HG02943 (cell line): ENCODE measurements at regions not wholly inside any gene's neighbourhood (a gene's known extent, or its start where the extent isn't known, plus 50 kb on each side); places are given as distances from the start of the nearest gene placed in this dataset.

ENCODE experiments used
- ATAC-seq: cut with Tn5 transposase; IDR thresholded peaks from one replicate; pipeline ENCODE4 v1.9.1; 2021; ENCODE audit warnings: mild to moderate bottlenecking, low read depth, moderate library complexity; ENCODE audit not compliant: unreplicated experiment

- ATAC-seq = no peak
Observed at GRCh38 chr6:1513215-1513780, 96.4 kb upstream of the FOXC1 start.

- ATAC-seq = no peak
Observed at GRCh38 chr6:1514078-1514477, 95.6 kb upstream of the FOXC1 start.

GRCh38 chr6:1515280-1515679, 94.4 kb upstream of the FOXC1 start:
- ATAC-seq = no peak

GRCh38 chr6:1515781-1516180, 93.9 kb upstream of the FOXC1 start:
- no peak for ATAC-seq

- ATAC-seq = no peak
Observed at GRCh38 chr6:1516742-1517520, 92.8 kb upstream of the FOXC1 start.

GRCh38 chr6:1518855-1519254, 90.9 kb upstream of the FOXC1 start:
- ATAC-seq = no peak

GRCh38 chr6:1519597-1519996, 90.1 kb upstream of the FOXC1 start:
- no peak for ATAC-seq

- ATAC-seq = no peak
Observed at GRCh38 chr6:1522779-1523178, 86.9 kb upstream of the FOXC1 start.

- no peak for ATAC-seq
Observed at GRCh38 chr6:1524040-1524480, 85.7 kb upstream of the FOXC1 start.

GRCh38 chr6:1525364-1526038, 84.2 kb upstream of the FOXC1 start:
- no peak for ATAC-seq

- no peak for ATAC-seq
Observed at GRCh38 chr6:1526398-1527072, 83.2 kb upstream of the FOXC1 start.

- ATAC-seq = no peak
Observed at GRCh38 chr6:1527073-1527457, 82.7 kb upstream of the FOXC1 start.

GRCh38 chr6:1535295-1535694, 74.4 kb upstream of the FOXC1 start:
- ATAC-seq = no peak

- no peak for ATAC-seq
Observed at GRCh38 chr6:1536526-1537429, 72.9 kb upstream of the FOXC1 start.

- ATAC-seq = no peak
Observed at GRCh38 chr6:1538369-1538768, 71.3 kb upstream of the FOXC1 start.

GRCh38 chr6:1538810-1539478, 70.8 kb upstream of the FOXC1 start:
- no peak for ATAC-seq

GRCh38 chr6:1540864-1541521, 68.7 kb upstream of the FOXC1 start:
- ATAC-seq = no peak

GRCh38 chr6:1542335-1542734, 67.4 kb upstream of the FOXC1 start:
- no peak for ATAC-seq

- no peak for ATAC-seq
Observed at GRCh38 chr6:1542764-1543163, 67.0 kb upstream of the FOXC1 start.
